ENCODE measurements at regions not wholly inside any gene's neighbourhood (a gene's known extent, or its start where the extent isn't known, plus 50 kb on each side); places are given as distances from the start of the nearest gene placed in this dataset.

GRCh38 chr9:20111173-20111843, 322.5 kb upstream of the SLC24A2 start:
- no peak for DNase-seq

- DNase-seq: no peak
These were observed 306.7 kb upstream of the SLC24A2 start for GRCh38 chr9:20095430-20096092.

- DNase-seq: no peak
These were observed 303.7 kb upstream of the SLC24A2 start for GRCh38 chr9:20092561-20092960.

GRCh38 chr9:20087481-20087880, 298.6 kb upstream of the SLC24A2 start:
- DNase-seq: no peak

GRCh38 chr9:20085842-20086241, 297.0 kb upstream of the SLC24A2 start:
- no peak for DNase-seq

- DNase-seq: no peak
These were observed 295.3 kb upstream of the SLC24A2 start for GRCh38 chr9:20084125-20084524.

- no peak for DNase-seq
These were observed 294.6 kb upstream of the SLC24A2 start for GRCh38 chr9:20083390-20083789.

- no peak for DNase-seq
These were observed 294.0 kb upstream of the SLC24A2 start for GRCh38 chr9:20082831-20083230.

GRCh38 chr9:20082406-20082805, 293.6 kb upstream of the SLC24A2 start:
- no peak for DNase-seq

GRCh38 chr9:20078246-20078645, 289.4 kb upstream of the SLC24A2 start:
- no peak for DNase-seq

GRCh38 chr9:20074291-20074690, 285.5 kb upstream of the SLC24A2 start:
- DNase-seq: no peak

- no peak for DNase-seq
These were observed 281.5 kb upstream of the SLC24A2 start for GRCh38 chr9:20070336-20070735.

GRCh38 chr9:20065796-20066700, 277.2 kb upstream of the SLC24A2 start:
- no peak for DNase-seq

- no peak for DNase-seq
These were observed 276.2 kb upstream of the SLC24A2 start for GRCh38 chr9:20065046-20065445.

- DNase-seq: no peak
These were observed 265.9 kb upstream of the SLC24A2 start for GRCh38 chr9:20054734-20055133.

GRCh38 chr9:20048985-20049384, 260.1 kb upstream of the SLC24A2 start:
- no peak for DNase-seq

GRCh38 chr9:20048437-20048836, 259.6 kb upstream of the SLC24A2 start:
- DNase-seq: no peak

- DNase-seq: no peak
These were observed 255.8 kb upstream of the SLC24A2 start for GRCh38 chr9:20044686-20045085.

GRCh38 chr9:20043461-20043860, 254.6 kb upstream of the SLC24A2 start:
- DNase-seq: peak; percentile 13

GRCh38 chr9:20043035-20043434, 254.2 kb upstream of the SLC24A2 start:
- DNase-seq: peak; percentile 46

- DNase-seq: no peak
These were observed 253.4 kb upstream of the SLC24A2 start for GRCh38 chr9:20042128-20042711.

GRCh38 chr9:20041697-20042081, 252.9 kb upstream of the SLC24A2 start:
- no peak for DNase-seq

GRCh38 chr9:20040991-20041696, 252.3 kb upstream of the SLC24A2 start:
- DNase-seq: no peak

Data from activated CD4-positive, alpha-beta T cell treated with anti-CD3 and anti-CD28 coated beads, Interleukin-10, Interleukin-2, amounts not matched to agents 100 ng/mL and 50 ng/mL, durations not matched to agents 16 hours and 8 hours (primary cell).